Neural cell (in vitro differentiated cells): ENCODE measurements at regions not wholly inside any gene's neighbourhood (a gene's known extent, or its start where the extent isn't known, plus 50 kb on each side); places are given as distances from the start of the nearest gene placed in this dataset.

Source experiments
- H2AFZ ChIP-seq: fragments of 200-600, 300-800 bp; sonication (generic), shearing (Covaris generic); 2 replicates; pipeline ENCODE4 v1.6.0; 2014; ENCODE audit warnings: low read depth, mild to moderate bottlenecking, antibody characterized with exemption, low read length, moderate library complexity
- H3F3A ChIP-seq: fragments of 200-600 bp; shearing (Covaris generic); 2 replicates; pipeline ENCODE4 v1.6.1; 2016; ENCODE audit warnings: mild to moderate bottlenecking, moderate library complexity, mixed read lengths, antibody characterized with exemption, low read length; ENCODE audit not compliant: insufficient read depth, poor library complexity, severe bottlenecking
- H3K27ac ChIP-seq: fragments of 200-600, 300-800 bp; sonication (generic), shearing (Covaris generic); 2 replicates; pipeline ENCODE4 v1.5.1; 2014; ENCODE audit warnings: mild to moderate bottlenecking, low read length, moderate library complexity
- H3K27me3 ChIP-seq: fragments of 300-800, 200-600 bp; sonication (generic), shearing (Covaris generic); 2 replicates; pipeline ENCODE4 v1.6.0; 2014; ENCODE audit warnings: mild to moderate bottlenecking, low read depth, low read length, moderate library complexity; ENCODE audit not compliant: insufficient read depth
- H3K36me3 ChIP-seq: fragments of 300-800, 200-600 bp; sonication (generic), shearing (Covaris generic); 2 replicates; pipeline ENCODE4 v1.5.1; 2014; ENCODE audit warnings: mild to moderate bottlenecking, antibody characterized with exemption, low read length, moderate library complexity; ENCODE audit not compliant: insufficient read depth
- H3K4me2 ChIP-seq: fragments of 300-800, 200-600 bp; sonication (generic), shearing (Covaris generic); 2 replicates; pipeline ENCODE4 v1.6.0; 2014; ENCODE audit warnings: mild to moderate bottlenecking, low read length
- H3K4me3 ChIP-seq: fragments of 300-800, 200-600 bp; sonication (generic), shearing (Covaris generic); 2 replicates; pipeline ENCODE4 v1.5.1; 2014; ENCODE audit warnings: mild to moderate bottlenecking, low read length, moderate library complexity
- H3K79me2 ChIP-seq: fragments of 200-600 bp; shearing (Covaris generic); replicated peaks from 2 replicates; pipeline ENCODE4 v1.6.0; 2014; ENCODE audit warnings: mild to moderate bottlenecking, low read length, moderate library complexity; ENCODE audit not compliant: insufficient read depth
- H3K9ac ChIP-seq: fragments of 300-800, 200-600 bp; sonication (generic), shearing (Covaris generic); 2 replicates; pipeline ENCODE4 v1.6.1; 2016; ENCODE audit warnings: mild to moderate bottlenecking, low read length, mixed read lengths
- H3K9me2 ChIP-seq: fragments of 200-600 bp; shearing (Covaris generic); 2 replicates; pipeline ENCODE4 v1.6.1; 2016; ENCODE audit warnings: mild to moderate bottlenecking, low read length, mixed read lengths; ENCODE audit not compliant: insufficient read depth
- H3K9me3 ChIP-seq: fragments of 200-600, 300-800 bp; sonication (generic), shearing (Covaris generic); 2 replicates; pipeline ENCODE4 v1.6.1; 2016; ENCODE audit warnings: mild to moderate bottlenecking, mixed run types, low read length, moderate library complexity, mixed read lengths
- H4K20me1 ChIP-seq: fragments of 200-600 bp; shearing (Covaris generic); 2 replicates; pipeline ENCODE4 v1.6.1; 2016; ENCODE audit warnings: mild to moderate bottlenecking, mixed run types; ENCODE audit not compliant: insufficient read depth
- CTCF ChIP-seq: fragments of 450-650 bp; IDR thresholded peaks from 2 replicates; pipeline ENCODE4 v1.5.1; 2014; ENCODE audit warnings: antibody characterized with exemption, mild to moderate bottlenecking, moderate library complexity; ENCODE audit not compliant: poor library complexity, severe bottlenecking
- EP300 ChIP-seq: fragments of 450-650 bp; conservative IDR thresholded peaks from 2 replicates; pipeline ENCODE4 v1.6.1; 2014; ENCODE audit warnings: antibody characterized with exemption, mild to moderate bottlenecking, moderate library complexity; ENCODE audit not compliant: poor library complexity, severe bottlenecking
- EZH2 ChIP-seq: fragments of 200-600, 300-800 bp; shearing (Covaris generic), sonication (generic); IDR thresholded peaks from 2 replicates; pipeline ENCODE4 v1.6.1; 2014; ENCODE audit warnings: antibody characterized with exemption, low read length, borderline replicate concordance, mild to moderate bottlenecking; ENCODE audit not compliant: insufficient read depth, poor library complexity, severe bottlenecking
- MXI1 ChIP-seq: fragments of 450-650 bp; conservative IDR thresholded peaks from 2 replicates; pipeline ENCODE4 v1.6.1; 2014; ENCODE audit warnings: antibody characterized with exemption, mild to moderate bottlenecking; ENCODE audit not compliant: poor library complexity, severe bottlenecking
- POLR2AphosphoS5 ChIP-seq: IDR thresholded peaks from 2 replicates; pipeline ENCODE4 v1.6.1; 2012
- RAD21 ChIP-seq: fragments of 450-650 bp; conservative IDR thresholded peaks from 2 replicates; pipeline ENCODE4 v1.6.1; 2014; ENCODE audit warnings: antibody characterized with exemption, mild to moderate bottlenecking, moderate library complexity
- REST ChIP-seq: IDR thresholded peaks from 2 replicates; pipeline ENCODE4 v1.6.1; 2012; ENCODE audit warnings: borderline replicate concordance
- SMC3 ChIP-seq: fragments of 450-650 bp; conservative IDR thresholded peaks from 2 replicates; pipeline ENCODE4 v1.6.1; 2014; ENCODE audit warnings: antibody characterized with exemption, mild to moderate bottlenecking, moderate library complexity; ENCODE audit not compliant: poor library complexity
- TAF1 ChIP-seq: IDR thresholded peaks from 2 replicates; pipeline ENCODE4 v1.6.1; 2012; ENCODE audit warnings: low read depth

- Histone ChIP-seq H3K9ac (no peak overlapping the region), H3K27me3 (no peaks in the 10 kb centered on the region), H3K36me3 (no peaks in the 10 kb centered on the region), H4K20me1 (no peaks in the 10 kb centered on the region), H2AFZ (no peak overlapping the region), H3K9me3 (no peaks in the 10 kb centered on the region), H3K4me3 (no peak overlapping the region), H3K9me2 (no peaks in the 10 kb centered on the region), H3K79me2 (no peaks in the 10 kb centered on the region), H3K27ac (no peak overlapping the region), H3F3A (no peaks in the 10 kb centered on the region), H3K4me2 (no peak overlapping the region)
- TF ChIP-seq SMC3 = no peak
- TF ChIP-seq POLR2AphosphoS5 = no peak
- no peak for TF ChIP-seq EZH2
- no peak for TF ChIP-seq REST
- no peak for TF ChIP-seq RAD21
- no peak for TF ChIP-seq CTCF
- no peak for TF ChIP-seq TAF1
- no peak for TF ChIP-seq EP300
- TF ChIP-seq MXI1 = no peak
Observed at GRCh38 chr2:195407783-195408182, 249.2 kb upstream of the SLC39A10 start.

- Histone ChIP-seq H3K9ac (no peak overlapping the region), H3K4me3 (no peak overlapping the region), H3K9me3 (no peaks in the 10 kb centered on the region), H3F3A (no peaks in the 10 kb centered on the region), H3K27me3 (no peaks in the 10 kb centered on the region), H3K36me3 (no peaks in the 10 kb centered on the region), H3K9me2 (no peaks in the 10 kb centered on the region), H3K27ac (no peak overlapping the region), H3K4me2 (no peak overlapping the region), H4K20me1 (no peaks in the 10 kb centered on the region), H2AFZ (no peak overlapping the region), H3K79me2 (no peaks in the 10 kb centered on the region)
- TF ChIP-seq CTCF (no peak), RAD21 (no peak), REST (no peak), MXI1 (no peak), EZH2 (no peak), POLR2AphosphoS5 (no peak), EP300 (no peak), SMC3 (no peak), TAF1 (no peak)
Observed at GRCh38 chr2:195406886-195407603, 250.0 kb upstream of the SLC39A10 start.
